HPDE6-E6E7 (cell line): ENCODE measurements at regions not wholly inside any gene's neighbourhood (a gene's known extent, or its start where the extent isn't known, plus 50 kb on each side); places are given as distances from the start of the nearest gene placed in this dataset.
A peak's percentile ranks its signal among the peaks of the same experiment; 100 is the strongest.

Source experiments
- DNase-seq: peaks from one replicate; pipeline ENCODE4 v3.0.0; 2011; ENCODE audit warnings: missing footprints; ENCODE audit errors: extremely low spot score

DNA sequence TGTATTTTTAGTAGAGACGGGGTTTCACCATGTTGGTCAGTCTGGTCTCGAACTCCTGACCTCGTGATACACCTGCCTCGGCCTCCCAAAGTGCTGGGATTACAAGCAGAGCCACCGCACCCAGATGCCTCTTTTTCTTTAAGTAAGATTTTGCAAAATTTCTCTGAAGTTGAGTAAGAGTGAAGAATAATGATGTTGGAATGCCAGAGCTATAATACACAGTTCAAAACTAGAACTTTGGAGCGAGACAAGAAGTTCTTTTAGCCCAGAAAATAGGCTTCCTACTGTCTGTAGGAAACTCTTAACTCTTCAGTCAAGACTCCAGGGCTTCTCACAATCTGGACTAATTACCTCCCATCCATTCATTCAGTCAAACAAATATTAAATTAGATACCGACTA, 51.4 kb downstream of the MARCHF4 start:
- no peak for DNase-seq

DNA sequence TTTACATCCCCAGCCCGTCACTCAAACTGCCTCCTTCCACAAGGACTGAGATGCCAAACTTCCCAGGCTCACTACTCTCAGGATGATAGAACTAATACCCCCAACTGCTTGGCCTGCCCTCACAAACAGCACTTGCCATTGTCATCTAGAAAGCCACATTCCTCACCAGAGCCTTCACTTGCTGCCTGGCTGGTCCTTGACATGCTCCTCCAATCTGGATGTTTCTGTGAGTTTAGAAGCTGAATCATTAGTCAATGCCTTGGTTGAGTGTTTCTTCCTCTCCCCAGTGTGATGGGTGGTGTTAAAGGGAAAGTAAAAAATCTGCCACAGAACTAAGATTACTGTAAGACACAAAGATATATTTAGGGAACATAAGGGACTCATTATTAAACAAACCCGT, 52.5 kb downstream of the MARCHF4 start:
- no peak for DNase-seq

DNA sequence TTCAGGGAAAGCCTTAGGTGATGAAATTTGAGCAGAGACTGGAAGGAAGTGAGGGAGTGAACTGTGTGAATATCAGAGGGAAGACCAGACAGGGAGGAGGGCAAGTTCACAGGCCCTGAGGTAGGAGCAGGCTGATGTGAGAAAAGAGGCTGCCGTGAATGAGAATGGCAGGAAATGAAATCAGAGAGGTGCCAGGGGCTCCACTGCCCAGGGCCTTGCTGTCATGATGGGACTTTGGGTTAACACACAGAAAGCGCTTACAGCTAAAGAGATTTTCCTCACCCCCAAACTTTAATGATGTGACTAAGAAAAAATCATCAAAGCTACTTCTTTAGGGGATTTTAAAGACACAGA, 53.8 kb downstream of the MARCHF4 start:
- DNase-seq, result no peak

DNA sequence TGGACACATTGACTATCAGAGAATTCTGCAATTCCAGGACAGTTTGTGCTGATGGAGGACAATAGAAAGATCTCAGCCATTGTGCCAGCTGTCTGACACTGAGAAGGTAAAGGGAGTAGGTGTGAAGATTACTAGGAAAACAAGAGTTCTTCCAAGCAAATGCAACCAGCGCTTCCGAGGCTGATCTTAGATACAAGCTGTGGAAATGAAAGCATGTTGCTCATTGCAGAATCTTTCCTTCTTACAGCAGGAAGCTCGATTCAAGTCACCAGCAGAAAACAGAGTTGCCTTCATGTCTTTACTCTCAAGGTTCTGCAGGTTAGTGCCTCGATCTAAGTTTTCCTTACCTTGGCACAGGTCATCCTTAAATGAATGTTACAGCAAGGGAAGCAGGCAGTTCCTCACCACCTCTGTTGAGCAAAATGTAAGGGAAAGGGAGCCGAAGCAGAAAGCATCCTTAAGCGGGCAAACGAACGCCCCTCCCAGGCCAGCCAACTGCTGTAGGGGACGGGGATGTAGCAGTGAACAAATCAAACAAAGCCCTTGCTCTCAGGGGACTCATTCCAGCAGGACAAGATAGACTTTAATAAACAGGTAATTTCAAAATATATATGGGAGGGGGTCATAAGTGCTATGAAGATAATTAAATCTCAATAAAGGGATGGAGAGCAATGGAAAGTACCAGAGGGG, 54.3 kb downstream of the MARCHF4 start:
- no peak for DNase-seq

DNA sequence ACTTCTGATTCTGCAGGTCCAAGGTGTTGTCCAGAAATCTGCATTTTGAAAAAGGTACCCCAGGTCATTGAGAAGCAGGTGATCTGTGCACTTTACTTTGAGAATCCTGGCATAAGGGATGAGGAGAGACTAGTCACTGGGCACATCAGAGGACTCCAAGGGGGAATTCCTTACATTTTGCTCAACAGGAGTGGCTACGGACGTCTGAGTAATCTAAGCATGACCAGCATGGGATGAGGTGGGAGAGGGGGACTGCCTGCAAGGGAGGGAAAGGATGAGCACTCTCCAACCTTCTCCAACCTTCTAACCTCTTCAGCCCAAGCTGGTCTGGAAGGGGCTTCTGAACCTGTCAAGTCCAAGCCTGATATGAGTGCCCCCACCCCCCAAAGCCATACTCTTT, 55.5 kb downstream of the MARCHF4 start:
- peak; percentile 28 for DNase-seq

DNA sequence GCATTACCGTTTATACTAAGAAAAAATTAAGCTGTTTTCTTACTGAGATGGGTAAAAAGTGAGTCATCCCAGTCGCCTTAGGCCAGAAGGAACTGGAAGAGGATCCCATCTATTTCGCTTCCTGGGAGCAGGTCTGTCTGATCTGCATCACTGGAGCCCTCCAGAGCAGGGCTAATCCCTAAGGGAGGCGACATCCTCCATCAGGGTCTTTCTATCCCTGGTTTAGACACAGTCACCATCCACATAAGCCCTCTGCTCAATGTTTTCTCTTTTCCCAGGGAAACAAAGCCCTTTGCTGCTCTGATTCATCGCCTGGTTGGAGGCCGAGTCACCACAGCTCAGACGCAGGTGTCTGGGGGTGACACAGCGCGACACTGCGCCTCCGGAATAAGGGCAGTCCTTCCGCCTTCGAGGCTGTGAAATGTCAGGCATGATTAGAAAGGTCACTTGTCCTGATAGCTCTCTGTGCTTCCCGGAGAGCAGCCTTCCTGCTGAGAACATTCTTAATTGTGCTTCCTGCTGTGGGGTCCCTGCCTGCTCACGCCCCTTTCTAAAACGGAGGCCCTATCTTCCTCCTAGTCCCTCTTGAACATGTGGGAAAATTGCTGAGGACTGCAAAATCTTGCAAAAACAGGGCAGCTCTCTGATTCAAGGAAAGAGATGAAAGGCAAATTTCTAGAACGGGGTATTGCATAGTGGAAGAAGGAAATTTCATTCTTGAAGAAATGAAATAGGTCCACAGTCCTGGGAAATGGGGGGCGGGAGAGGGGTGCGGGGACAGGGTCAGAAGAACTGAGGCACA, 56.3 kb downstream of the MARCHF4 start:
- peak; percentile 72 for DNase-seq

DNA sequence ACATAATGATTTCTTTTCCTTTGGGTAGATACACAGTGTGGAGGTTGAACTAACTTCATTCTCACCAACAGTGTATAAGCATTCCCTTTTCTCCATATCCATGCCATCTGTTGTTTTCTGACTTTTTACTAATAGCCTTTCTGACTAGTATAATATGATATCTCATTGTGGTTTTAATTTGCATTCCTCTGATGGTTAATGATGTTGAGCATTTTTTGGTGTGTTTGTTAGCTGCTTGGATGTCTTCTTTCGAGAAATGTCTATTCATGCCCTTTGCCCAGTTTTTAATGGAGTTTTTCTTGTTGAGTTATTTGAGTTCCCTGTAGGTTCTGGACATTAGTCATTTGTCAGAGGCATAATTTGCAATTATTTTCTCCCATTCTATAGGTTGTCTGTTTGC, 59.8 kb downstream of the MARCHF4 start:
- no peak for DNase-seq

DNA sequence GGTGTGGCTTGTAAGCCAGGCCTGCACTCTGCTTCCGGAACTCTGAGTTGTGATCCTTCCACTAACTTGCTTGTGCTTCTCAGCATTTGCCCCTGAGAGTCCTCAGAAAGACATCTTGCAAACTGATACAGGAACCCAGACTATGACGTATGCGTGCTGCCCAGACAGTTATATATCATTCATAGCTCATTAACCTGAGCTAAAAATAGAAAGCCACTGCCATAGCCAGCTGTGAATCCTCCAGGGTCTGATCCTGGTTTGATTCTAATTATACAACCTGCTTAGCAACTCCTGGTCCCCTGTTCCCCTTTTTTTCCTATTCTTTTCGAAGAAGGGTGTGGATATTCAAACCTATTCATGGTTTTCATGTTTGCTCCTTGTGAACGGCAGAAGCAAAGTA, 63.7 kb downstream of the MARCHF4 start:
- no peak for DNase-seq

DNA sequence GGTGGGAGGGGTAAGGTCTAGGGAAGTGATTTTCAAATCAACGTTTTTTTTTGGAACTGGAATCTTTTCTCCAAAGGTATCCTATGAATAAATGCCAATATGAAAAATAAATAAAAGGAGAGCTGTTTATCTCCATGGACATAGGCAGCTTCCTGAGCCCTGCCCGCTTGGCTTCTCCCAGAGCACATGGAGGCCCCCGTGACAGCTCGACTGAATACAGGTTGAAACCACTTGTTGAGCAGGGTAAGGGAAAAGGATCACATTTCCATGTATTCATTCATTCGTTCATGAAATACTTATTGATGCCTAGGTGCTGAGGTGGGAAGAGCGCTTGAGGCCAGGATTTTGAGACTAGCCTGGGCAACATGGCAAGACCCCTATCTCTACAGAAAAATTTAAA, 64.8 kb downstream of the MARCHF4 start:
- no peak for DNase-seq

DNA sequence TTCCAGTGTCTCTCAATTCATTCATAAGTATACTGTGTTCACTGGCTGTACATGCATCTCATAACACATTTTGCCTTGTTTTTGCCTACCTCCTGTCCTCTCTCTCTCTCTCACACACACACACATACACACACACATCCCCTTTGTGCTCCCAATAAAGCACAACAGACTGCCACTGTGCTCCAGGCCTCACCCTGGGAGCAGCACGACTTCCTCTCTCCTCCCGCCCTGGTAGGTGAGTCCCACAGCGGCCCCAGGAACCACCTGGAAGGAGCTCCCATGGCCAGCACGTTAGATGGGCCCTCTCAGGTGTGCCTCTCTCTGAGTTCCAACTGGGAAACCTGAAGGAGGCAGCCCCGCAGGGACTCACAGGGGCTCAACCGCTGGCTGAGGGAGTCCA, 65.4 kb downstream of the MARCHF4 start:
- no peak for DNase-seq

DNA sequence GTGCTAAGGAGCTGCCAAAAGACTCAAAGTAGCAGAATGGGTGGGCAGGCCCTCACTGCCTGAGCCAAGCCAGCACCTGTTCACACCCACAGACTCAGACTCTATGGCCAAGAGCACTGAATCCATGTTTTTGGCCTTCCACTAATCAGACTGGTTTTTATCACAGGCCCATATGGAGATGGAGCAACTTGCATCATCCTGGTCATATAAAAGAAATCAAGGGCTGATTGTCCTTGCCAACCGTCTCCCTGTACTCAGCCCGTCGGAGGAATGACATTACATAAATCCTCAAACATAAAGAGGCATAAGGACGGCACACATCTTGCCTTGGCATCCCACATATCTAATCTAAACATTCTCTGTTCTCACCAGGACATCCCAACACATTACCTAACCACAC, 66.7 kb downstream of the MARCHF4 start:
- DNase-seq, result no peak

DNA sequence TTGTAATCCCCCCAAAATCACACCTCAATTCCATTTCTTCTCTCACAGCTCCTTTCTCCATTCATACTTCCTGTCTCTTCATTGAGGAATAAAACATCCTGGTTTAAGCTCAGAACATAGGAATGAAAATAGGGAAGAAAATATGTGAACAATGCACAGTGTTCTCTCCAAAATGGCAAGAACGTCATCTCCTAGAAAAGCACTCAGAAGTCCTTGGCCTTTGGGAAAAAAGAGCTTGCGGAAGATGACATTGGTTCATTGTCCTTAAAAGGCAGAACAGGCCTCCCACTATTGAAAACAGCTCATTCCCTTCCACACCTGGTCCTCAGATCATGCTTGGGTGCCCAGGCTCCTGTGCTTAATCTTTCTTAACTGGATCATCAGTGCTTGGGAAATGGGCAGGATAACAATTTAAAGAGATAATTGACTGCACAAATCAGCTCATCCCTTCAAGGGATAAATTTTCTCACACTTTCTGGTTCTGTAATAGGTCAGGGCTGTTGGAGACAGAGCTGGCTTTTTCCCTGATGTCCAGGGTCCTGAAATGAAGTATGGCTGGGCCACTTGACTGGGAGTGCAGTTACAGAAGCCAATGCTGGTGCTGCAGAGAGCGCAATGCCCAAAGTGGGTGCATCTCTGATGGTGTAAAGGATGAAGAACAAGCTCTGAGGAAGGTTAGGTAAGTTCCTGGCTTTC, 69.2 kb downstream of the MARCHF4 start:
- no peak for DNase-seq

DNA sequence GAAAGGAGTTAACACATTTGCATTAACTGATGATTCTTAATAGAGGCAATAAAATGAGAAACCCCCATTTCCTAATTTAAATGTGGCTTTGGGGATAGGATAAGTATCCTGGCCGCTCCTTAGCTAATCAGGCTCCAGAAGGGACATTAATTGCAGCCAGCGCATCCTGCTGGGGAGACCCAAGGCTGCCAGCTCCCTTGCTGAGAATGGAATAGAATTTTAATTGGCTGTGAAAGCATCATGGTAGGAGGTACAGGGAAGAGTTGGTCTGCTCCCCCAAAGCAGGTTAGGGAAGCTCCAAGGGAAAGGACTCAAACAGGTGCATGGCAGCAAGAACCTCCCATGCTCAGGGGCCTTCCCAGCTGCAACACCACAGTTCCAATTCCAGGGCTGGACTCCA, 71.4 kb downstream of the MARCHF4 start:
- DNase-seq, result no peak

DNA sequence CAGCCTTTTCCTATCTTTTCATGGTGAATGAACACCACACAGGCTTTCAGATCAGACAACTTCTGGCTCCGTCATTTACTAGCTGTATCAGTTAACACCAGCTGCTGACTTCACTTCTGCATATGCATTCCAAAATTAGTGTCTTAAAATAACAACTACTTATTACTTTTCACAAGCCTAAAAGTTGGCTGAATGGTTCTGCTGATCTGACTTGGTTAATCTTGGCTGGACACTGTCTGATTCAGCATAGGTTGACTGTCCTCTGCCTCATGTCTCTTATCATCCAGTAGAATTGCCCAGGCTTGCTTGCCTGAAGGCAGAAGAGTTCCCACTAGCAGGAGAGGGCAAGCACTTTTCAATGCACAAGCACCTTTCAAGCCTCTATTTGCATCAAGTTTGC, 72.7 kb downstream of the MARCHF4 start:
- no peak for DNase-seq

DNA sequence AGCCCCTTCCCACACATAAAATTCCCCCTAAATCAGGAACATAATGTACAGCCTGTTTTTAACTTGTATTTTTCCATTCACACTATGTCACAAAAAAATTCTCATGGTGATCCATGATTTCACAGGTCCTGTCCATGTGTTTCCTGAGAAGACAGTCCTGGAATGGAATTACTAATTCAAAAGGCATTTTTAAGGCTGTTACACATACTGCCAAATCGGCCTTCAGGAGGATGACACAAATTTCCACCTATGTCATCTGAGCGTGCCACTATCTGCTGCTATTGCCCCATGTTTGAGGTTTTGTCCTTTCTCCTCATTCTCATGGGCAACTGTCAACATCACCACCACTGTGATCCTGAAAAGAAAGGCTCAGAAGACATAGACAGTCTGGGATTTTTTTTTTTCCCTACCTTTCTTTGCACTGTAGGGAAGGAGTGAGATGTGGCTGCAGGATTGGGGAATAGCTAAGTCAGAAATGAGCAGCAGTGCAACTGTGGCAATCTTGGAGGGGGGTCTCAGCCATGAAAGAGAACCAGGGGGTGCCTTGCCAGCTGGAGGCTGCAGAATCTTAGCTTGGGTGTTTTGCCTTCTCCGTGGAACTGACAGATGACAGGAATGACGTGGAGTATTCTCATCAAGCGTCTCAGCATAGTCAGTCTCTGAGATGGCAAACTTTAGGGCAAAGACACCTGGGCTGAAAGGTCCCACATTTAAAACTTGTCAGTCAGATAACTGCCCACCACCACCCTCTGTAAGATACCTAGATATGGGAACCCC, 73.4 kb downstream of the MARCHF4 start:
- no peak for DNase-seq

DNA sequence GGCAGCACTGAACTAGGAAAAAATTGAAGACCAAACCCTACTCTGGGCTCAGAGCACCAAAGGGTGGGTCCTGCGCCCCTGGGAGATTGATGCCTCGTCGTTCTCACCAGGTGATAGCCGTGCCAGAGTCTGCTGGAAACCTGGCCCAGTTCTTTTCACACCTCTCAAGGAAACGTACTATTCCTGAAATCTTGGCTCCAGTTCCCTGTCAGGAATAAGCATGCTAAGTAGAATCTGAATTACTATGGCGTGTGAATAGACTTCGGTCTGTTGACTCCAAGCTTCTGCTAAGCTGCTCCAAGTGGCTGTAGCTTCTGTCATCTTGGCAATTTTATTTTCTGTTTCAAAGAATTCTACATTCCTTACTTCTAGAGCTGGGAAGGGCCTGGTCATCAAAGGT, 75.4 kb downstream of the MARCHF4 start:
- no peak for DNase-seq

DNA sequence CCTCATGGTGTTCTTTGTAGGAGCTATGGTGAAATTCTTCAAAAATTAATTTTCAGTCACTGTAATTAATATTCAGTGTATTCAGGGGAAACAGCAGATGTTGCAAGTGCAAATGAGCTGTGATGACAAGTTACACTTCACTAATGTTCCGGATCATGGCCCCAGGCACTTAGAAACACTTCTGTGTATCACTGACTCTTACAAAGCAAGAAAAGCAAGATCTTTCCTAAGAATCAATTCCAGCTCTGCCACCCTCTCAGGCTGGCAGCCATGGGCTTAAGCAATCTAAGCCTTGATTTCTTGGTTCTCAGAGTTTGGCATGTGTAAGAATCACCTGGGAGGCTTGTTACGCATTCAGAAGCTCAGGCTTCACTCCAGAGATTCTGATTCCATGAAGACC, 78.0 kb downstream of the MARCHF4 start:
- DNase-seq, result no peak

DNA sequence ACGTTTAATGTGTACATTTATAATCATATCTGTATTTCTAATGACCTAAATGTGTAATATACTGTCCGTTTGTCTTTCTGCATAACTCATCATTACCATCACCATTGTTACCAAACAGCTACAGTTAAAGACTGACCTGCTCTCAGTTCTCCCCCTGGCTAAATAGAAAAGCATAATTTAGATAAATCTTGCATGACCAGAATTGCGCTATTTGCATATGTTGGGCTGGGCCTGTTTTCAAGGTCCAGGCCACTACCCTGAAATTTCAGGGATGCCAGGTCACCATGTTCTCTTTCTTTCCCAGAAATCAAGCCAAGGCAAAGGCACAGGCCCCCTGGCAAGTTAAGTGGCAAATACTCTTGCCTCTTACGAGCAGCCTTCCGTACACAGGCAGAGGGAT, 78.4 kb downstream of the MARCHF4 start:
- DNase-seq, result no peak

DNA sequence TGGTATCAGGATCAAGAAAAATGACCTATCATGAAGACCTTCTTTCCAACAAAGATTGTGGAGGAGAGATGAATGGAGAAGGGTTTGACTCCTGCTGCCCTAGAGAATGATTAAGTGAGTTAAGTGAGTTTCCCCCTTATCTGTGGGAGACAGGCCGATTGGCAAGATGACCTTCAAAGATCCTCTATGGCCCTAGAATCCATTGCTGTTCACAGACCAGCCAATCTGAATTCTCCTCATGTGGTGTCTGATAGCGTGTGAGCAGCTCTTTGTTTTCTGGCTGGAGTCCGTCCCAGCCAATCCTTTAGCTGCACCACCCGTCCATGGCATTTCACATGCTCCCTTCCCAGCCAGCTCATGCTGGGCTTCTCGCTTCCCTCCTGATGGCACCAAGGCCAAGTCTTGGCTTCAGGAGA, 79.4 kb downstream of the MARCHF4 start:
- no peak for DNase-seq

DNA sequence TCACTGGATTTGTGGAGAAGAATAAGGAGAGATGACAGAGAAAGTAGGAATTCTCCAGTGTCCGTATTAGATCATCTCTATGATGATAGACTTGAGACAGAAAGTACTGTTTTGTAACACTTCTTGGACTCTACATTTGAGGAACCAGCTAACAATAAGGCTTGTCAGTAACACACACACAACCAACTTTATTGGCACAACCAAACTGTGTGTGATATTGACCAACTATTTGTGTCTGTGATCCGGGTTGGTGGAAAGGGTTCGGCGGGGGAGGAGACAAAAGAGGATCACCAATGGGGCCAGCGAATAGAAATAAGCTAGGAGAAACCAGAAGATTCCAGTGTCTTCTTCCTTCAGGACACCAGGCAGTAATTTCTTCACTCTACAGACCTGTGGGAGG, 79.8 kb downstream of the MARCHF4 start:
- DNase-seq, result no peak

DNA sequence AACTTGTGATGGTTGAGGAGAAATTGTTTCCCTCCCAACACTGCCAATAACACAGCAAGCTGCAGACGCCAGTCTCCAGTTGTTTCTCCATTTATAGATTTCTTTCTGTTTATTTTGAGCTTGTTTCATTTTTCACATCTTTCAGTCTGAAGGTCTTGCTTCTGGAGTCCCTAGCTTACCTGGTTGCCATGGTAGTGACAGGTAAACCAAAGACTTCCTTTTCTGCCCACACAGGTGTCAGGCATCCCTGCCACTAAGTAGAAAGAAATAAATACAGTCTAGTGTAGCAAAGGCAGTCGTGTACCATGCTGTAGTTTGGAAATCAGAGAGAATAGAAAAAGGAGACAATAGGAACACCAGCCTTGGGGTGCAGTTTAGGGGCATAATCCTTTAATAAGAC, 82.8 kb downstream of the MARCHF4 start:
- DNase-seq, result no peak

DNA sequence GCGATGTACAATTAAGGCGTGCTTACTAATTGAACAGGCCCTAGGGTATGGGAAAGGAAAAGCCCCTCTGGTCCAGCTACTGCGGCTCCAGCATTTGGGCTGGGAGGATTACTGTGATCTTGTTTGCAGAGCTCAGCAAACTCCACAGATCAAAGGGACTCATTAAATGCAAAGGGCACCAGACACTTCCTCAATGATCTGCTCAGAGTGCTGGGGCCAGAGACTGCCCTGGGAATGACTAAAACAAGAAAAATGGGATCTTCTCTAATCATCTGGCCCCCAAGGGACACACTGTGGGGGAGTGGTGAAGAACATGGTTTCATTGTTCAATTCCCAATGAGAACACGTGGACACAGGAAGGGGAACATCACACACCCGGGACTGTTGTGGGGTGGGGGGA, 85.0 kb downstream of the MARCHF4 start:
- no peak for DNase-seq
